ENCODE measurements at regions not wholly inside any gene's neighbourhood (a gene's known extent, or its start where the extent isn't known, plus 50 kb on each side); places are given as distances from the start of the nearest gene placed in this dataset.
A peak's percentile ranks its signal among the peaks of the same experiment; 100 is the strongest.

DNA sequence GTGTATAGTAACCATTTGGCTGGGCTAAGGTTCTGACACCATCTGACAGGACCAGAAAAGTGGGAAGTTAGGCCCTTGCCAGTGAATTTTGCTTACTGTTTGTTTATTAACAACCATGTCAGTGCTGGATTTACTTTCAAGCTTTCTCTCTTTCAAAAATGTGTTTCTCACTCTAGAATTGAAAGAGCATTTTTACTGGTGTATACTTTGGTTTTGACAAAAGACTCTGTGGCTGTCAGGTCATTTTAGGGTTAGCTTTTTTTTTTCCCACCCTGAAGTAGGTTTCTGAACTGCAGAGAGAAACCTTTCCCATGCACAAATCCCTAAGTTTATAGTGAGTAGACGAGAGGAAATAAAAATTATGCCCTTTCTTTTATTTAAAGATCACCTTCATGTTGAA, 230.0 kb upstream of the TBC1D5 start:
- 0 out of 2 replicates have a peak overlapping the region, but pooled peaks have one; percentile 63 for H3K27ac Mint-ChIP-seq
- H3K9me3 Mint-ChIP-seq: no peaks in the 10 kb centered on the region
- Histone ChIP-seq H3K4me1 (ENCODE audit: insufficient read depth) (peaks cover 15% of the 10 kb centered on the region), H3K27ac (ENCODE audit: low read depth) (no peak overlapping the region), H3K9me2 (ENCODE audit: insufficient read depth) (no peaks in the 10 kb centered on the region), H3K36me3 (ENCODE audit: insufficient read depth) (no peaks in the 10 kb centered on the region), H4K20me1 (replicated peaks; ENCODE audit: insufficient read depth) (no peaks in the 10 kb centered on the region), H3K4me3 (no peak overlapping the region), H2AFZ (no peak overlapping the region), H3K79me2 (replicated peaks; ENCODE audit: insufficient read depth) (no peaks in the 10 kb centered on the region), H3F3A (replicated peaks; ENCODE audit: low read depth) (no peaks in the 10 kb centered on the region), H3K4me2 (no peak overlapping the region), H3K27me3 (ENCODE audit: insufficient read depth) (no peaks in the 10 kb centered on the region)
- no peak for ATAC-seq
- H3K4me1 Mint-ChIP-seq: peaks cover 19% of the 10 kb centered on the region
- peaks cover 2% of the 10 kb centered on the region for H3K27me3 Mint-ChIP-seq (ENCODE audit: insufficient read depth, low read depth, poor library complexity)
- DNase-seq (ENCODE audit: low spot score): no peak
- no peak overlapping the region for H3K4me3 Mint-ChIP-seq
- TF ChIP-seq ZNF462 (CRISPR knock-in tag; IDR thresholded peaks at IDR 0.05): no peak
- TF ChIP-seq NANOG (IDR thresholded peaks at IDR 0.05; ENCODE audit: borderline replicate concordance): no peak
- TF ChIP-seq ZNF114 (CRISPR knock-in tag; IDR thresholded peaks at IDR 0.05): no peak
- TF ChIP-seq REST (IDR thresholded peaks at IDR 0.05; ENCODE audit: unreplicated experiment): no peak
- TF ChIP-seq CREB1 (CRISPR knock-in tag; IDR thresholded peaks at IDR 0.05; ENCODE audit: low read depth): no peak
- TF ChIP-seq, protein P1, sequence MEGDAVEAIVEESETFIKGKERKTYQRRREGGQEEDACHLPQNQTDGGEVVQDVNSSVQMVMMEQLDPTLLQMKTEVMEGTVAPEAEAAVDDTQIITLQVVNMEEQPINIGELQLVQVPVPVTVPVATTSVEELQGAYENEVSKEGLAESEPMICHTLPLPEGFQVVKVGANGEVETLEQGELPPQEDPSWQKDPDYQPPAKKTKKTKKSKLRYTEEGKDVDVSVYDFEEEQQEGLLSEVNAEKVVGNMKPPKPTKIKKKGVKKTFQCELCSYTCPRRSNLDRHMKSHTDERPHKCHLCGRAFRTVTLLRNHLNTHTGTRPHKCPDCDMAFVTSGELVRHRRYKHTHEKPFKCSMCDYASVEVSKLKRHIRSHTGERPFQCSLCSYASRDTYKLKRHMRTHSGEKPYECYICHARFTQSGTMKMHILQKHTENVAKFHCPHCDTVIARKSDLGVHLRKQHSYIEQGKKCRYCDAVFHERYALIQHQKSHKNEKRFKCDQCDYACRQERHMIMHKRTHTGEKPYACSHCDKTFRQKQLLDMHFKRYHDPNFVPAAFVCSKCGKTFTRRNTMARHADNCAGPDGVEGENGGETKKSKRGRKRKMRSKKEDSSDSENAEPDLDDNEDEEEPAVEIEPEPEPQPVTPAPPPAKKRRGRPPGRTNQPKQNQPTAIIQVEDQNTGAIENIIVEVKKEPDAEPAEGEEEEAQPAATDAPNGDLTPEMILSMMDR (conservative IDR thresholded peaks at IDR 0.05; ENCODE audit: low read depth in 2 of 2): no peak
- no peak for TF ChIP-seq EZH2 (IDR thresholded peaks at IDR 0.05; ENCODE audit: low read depth, unreplicated experiment)
- no peak for TF ChIP-seq ZNF331 (CRISPR knock-in tag; IDR thresholded peaks at IDR 0.05; ENCODE audit: low read depth)
- no peak for TF ChIP-seq JUNB (IDR thresholded peaks at IDR 0.05; ENCODE audit: unreplicated experiment)
- TF ChIP-seq, protein P2, sequence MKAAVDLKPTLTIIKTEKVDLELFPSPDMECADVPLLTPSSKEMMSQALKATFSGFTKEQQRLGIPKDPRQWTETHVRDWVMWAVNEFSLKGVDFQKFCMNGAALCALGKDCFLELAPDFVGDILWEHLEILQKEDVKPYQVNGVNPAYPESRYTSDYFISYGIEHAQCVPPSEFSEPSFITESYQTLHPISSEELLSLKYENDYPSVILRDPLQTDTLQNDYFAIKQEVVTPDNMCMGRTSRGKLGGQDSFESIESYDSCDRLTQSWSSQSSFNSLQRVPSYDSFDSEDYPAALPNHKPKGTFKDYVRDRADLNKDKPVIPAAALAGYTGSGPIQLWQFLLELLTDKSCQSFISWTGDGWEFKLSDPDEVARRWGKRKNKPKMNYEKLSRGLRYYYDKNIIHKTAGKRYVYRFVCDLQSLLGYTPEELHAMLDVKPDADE (IDR thresholded peaks at IDR 0.05): no peak
- no peak for TF ChIP-seq STAT1 (IDR thresholded peaks at IDR 0.05; ENCODE audit: unreplicated experiment)
- no peak for TF ChIP-seq POLR2AphosphoS5 (IDR thresholded peaks at IDR 0.05; ENCODE audit: low read depth)
- no peaks in the 10 kb centered on the region for H3K36me3 Mint-ChIP-seq (ENCODE audit: low read depth)
